ENCODE measurements at regions not wholly inside any gene's neighbourhood (a gene's known extent, or its start where the extent isn't known, plus 50 kb on each side); places are given as distances from the start of the nearest gene placed in this dataset.

DNA sequence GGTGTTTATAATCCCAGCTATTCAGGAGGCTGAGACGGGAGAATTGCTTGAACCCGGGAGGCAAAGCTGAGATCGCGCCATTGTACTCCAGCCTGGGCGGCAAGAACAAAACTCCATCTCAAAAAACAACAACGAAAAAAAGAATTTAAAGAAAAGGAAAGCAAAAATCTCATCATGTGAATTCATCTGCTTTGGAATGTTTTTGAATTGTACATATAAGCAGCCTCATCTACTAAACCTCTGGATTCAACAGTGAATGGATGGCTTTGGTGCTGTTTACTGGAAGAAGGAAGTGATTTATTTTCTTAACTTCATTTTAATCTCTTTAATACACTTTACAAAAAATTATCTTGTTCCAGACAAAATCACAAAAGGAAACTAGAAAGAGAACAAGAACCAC is 51.8 kb upstream of the PNRC1 start:
- DNase-seq = no peak

DNA sequence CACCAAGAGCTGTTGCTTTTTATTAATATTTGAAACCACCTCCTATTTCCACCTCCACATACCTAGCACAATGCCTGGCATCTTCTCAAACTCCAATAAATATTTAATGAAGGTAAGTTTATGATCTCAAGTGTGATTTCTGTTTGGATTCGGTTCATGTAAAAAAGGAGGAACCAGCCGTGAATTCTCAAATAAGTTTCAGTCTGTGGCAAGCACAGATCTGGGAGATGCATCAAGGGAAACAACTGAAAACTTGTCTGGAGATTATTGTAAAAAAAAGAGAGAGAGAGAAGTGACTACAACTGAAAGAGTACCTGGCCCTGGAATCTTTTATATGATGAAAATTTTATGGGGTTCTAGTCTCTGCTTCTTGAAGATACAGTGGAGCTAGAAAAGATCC is 52.8 kb upstream of the PNRC1 start:
- no peak for DNase-seq

DNA sequence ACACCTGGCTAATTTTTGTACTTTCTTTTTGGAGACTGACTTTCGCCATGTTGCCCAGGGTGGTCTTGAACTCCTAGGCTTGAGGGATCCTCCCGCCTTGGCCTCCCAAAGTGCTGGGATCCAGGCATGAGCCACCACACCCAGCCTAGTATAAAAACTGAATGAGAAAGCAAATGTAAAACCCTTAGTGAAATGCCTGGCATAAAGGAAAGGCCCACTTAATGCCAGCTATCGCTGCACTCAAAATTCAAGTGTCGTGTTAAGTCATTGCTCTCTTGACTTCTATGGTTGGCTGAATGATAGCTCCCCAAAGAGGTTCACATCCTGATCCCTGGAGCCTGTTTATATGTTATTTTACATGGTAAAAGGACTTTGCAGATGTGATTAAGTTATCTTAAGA is 54.4 kb upstream of the PNRC1 start:
- no peak for DNase-seq

DNA sequence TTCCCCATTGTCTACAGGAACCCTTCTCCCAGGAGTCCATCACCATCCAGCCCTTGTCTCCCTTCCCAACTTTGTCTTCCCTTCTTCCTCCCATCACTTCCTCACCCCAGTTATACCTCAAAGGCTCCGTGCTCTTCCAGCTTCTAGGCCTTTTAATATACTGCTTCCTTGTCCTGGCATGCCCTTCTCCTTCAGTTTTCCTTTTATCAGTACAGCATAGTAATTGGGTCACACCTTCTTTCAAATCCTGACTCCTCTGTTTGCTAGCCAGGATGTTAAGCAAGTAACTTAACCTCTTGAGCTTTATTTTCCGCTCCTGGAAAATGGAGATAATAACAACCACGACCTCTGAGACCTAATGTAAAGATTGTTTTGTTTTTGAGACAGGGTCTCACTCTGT is 54.9 kb upstream of the PNRC1 start:
- no peak for DNase-seq

DNA sequence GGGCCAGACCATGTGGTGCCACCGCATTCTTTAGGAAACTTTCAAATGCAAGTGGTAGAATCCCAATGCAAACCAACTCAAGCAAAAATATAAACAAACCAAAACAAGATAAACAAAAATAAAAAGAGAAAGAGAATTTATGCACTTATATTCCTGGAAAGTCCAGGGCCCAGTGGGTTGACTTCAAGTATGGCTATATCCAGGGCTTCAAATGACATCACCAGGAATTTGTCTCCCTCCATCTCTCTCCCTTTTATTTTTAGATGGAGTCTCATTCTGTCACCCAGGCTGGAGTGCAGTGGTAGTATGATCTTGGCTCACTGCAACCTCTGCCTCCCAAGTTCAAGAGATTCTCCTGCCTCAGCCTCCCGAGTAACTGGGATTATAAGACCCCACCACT is 56.1 kb upstream of the PNRC1 start:
- DNase-seq = no peak

DNA sequence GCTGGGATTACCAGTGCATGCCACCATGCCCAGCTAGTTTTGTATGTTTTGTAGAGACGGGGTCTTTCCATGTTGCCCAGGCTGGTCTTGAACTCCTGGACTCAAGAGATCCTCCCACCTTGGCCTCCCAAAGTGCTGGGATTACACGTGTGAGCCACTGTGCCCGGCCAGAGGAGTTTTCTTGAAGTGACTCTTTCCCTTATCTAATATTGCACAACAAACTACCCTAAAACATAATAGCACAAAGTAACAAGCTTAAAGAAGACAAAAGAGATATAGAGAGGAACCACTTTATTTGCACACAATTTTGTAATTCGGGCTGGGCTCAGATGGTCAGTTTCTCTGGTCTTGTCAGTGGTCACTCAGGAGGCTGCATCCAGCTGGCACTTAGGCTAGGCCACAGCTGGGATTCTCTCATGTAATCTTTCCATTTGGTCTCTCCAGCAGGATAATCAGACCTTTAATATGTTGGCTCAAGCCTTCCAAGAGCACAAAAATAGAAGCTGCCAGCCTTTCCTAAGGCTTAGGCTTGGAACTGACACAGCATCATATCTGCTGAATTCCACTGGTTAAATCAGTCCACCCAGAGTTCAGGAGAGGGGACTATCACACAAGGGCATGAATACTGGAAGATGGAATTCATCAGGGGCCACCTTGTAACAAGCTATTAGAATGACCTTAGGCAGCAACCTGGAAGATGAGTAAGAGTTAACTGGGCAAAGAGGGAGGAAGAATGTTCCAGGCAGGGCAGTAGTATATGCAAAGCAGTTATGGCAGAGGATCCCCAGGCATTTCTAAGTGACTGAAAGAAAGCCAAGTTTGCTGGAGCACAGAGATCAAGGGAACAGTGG is 56.7 kb upstream of the PNRC1 start:
- peak; percentile 51 to 70 (median 61) for DNase-seq

DNA sequence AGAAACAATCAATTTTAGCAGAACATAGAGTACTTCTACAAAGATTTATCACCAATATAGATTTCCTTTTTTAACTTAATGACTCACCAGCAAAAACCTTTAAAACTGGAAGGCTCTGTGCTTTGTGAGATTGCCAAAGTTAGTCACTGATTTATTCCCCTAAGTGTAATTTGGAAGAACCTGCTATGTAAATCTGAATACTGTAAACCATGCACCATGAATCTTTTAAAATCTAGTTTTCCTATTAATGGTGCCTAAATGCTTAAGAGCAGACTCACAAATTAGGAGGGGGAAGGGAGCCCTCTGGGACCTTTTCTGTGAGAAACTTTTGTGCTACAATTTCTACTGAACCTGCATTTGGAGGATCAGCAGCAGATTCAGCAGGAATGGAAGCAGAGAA is 57.8 kb upstream of the PNRC1 start:
- DNase-seq = peak; percentile 49 to 70 (median 51)

DNA sequence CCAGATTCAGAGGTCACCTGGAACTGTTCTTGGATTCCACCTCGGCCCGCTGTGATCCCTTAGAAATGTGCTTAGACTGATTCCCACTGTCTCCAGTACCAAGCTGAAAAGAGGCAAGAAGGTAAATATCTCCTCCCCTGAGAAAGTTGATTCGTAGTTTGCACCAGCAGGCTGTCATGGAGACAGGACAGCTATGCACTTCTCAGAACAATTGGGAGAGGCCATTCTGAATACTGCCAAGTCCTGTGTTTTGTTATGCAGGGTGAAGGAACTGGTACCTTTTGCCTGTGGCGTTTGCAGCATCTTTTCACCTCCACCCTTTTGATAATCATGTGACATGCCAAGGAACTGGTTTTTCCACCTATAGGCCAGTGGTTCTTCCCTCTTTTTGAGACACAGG is 58.2 kb upstream of the RNGTT start:
- no peak for DNase-seq

DNA sequence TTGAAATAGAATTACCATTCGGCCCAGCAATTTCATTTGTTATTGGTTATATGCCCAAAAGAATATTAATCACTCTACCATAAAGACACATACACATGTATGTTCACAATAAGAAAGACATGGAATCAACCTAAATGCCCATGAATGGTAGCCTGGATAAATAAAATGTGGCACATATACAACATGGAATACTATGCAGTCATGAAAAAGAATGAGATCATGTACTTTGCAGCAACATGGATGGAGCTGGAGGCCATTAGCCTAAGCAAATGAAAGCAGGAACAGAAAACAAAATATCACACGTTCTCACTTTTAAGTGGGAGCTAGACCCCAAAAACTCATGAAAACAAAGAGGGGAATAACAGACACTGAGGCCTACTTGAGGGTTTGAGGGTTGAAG is 52.6 kb upstream of the RNGTT start:
- no peak for DNase-seq

DNA sequence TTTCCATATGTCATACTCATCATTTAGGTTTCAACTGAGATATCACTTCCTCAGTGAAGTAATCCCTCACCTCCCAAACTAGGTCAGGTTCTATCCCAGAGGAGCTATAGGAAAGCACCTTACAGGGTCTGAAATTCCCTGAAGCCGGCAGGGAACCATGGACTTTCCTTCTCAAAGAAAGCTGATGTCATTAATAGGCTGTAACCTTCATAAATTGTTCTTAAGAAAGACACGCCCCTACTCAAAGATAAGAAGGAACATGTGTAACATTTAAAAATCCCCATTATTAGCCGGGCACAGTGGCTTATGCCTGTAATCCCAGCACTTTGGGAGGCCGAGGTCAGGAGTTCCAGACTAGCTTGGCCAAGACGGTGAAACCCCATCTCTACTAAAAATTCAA is 50.0 kb upstream of the RNGTT start:
- DNase-seq = no peak

Measured in muscle of back (tissue), 3 donors.